PC-3 (cell line): ENCODE measurements at regions not wholly inside any gene's neighbourhood (a gene's known extent, or its start where the extent isn't known, plus 50 kb on each side); places are given as distances from the start of the nearest gene placed in this dataset.

Experiments
- CTCF ChIP-seq: fragments of 300-600 bp; sonication (generic); conservative IDR thresholded peaks from 2 replicates; pipeline ENCODE4 v1.5.1; 2017; ENCODE audit warnings: antibody characterized with exemption, low read depth, mild to moderate bottlenecking, low read length
- EZH2 ChIP-seq: fragments of 300-600 bp; sonication (generic); IDR thresholded peaks from one replicate; pipeline ENCODE4 v1.6.1; 2017; ENCODE audit warnings: antibody characterized with exemption, mild to moderate bottlenecking, low read length; ENCODE audit not compliant: unreplicated experiment
- EZH2phosphoT487 ChIP-seq: fragments of 300-600 bp; sonication (generic); IDR thresholded peaks from 2 replicates; pipeline ENCODE4 v1.6.1; 2018; ENCODE audit warnings: mild to moderate bottlenecking, antibody characterized with exemption, low read length, borderline replicate concordance

GRCh38 chr5:123997064-123997461, 485.1 kb downstream of the CSNK1G3 start:
- TF ChIP-seq CTCF: no peak
- TF ChIP-seq EZH2phosphoT487: no peak
- no peak for TF ChIP-seq EZH2
